Neuronal stem cell (in vitro differentiated cells): ENCODE measurements at regions not wholly inside any gene's neighbourhood (a gene's known extent, or its start where the extent isn't known, plus 50 kb on each side); places are given as distances from the start of the nearest gene placed in this dataset.

Experiments
- DNase-seq: peaks from one replicate; pipeline ENCODE4 v3.0.0-alpha.2; 2013; ENCODE audit warnings: low spot score
- H2AFZ ChIP-seq: one replicate; pipeline ENCODE4 v1.6.1; 2013; ENCODE audit warnings: mild to moderate bottlenecking, low read length, inconsistent platforms
- H2AK5ac ChIP-seq: 2 replicates; pipeline ENCODE4 v1.6.1; 2013; ENCODE audit warnings: low read depth, mild to moderate bottlenecking, inconsistent platforms, low read length, moderate library complexity, mixed read lengths
- H2BK120ac ChIP-seq: 2 replicates; pipeline ENCODE4 v1.6.1; 2013; ENCODE audit warnings: low read depth, mild to moderate bottlenecking, inconsistent platforms, low read length, moderate library complexity, mixed read lengths
- H2BK12ac ChIP-seq: one replicate; pipeline ENCODE4 v1.6.1; 2013; ENCODE audit warnings: low read length, inconsistent platforms
- H2BK15ac ChIP-seq: 2 replicates; pipeline ENCODE4 v1.6.1; 2013; ENCODE audit warnings: mild to moderate bottlenecking, low read length, inconsistent platforms, mixed read lengths
- H2BK5ac ChIP-seq: one replicate; pipeline ENCODE4 v1.6.1; 2013; ENCODE audit warnings: inconsistent platforms, mild to moderate bottlenecking, low read length, moderate library complexity
- H3K14ac ChIP-seq: one replicate; pipeline ENCODE4 v1.6.1; 2013; ENCODE audit warnings: low read length, inconsistent platforms
- H3K18ac ChIP-seq: 2 replicates; pipeline ENCODE4 v1.6.1; 2013; ENCODE audit warnings: low read length, inconsistent platforms
- H3K23ac ChIP-seq: 2 replicates; pipeline ENCODE4 v1.6.1; 2013; ENCODE audit warnings: low read depth, mild to moderate bottlenecking, mixed read lengths, low read length, inconsistent platforms; ENCODE audit not compliant: poor library complexity
- H3K27ac ChIP-seq: replicated peaks from 3 replicates; pipeline ENCODE4 v1.5.1; 2013; ENCODE audit warnings: low read length, inconsistent platforms
- H3K27me3 ChIP-seq, 3 experiments: 2 replicates each; pipeline ENCODE4 v1.6.1; 2013; ENCODE audit warnings: low read length in 3 of 3, mild to moderate bottlenecking in 2 of 3, inconsistent platforms in 1 of 3, low read depth in 1 of 3, mixed read lengths in 1 of 3, moderate library complexity in 1 of 3; ENCODE audit not compliant: control insufficient read depth in 3 of 3, insufficient read depth in 3 of 3
- H3K36me3 ChIP-seq, 2 donors: replicated peaks in 1 of 2; 2 replicates each; pipeline ENCODE4 v1.6.1; 2013; ENCODE audit warnings: low read length in 2 of 2; ENCODE audit not compliant: control insufficient read depth in 2 of 2, insufficient read depth in 2 of 2
- H3K4ac ChIP-seq: 2 replicates; pipeline ENCODE4 v1.6.1; 2013; ENCODE audit warnings: inconsistent platforms, mild to moderate bottlenecking, low read length, moderate library complexity
- H3K4me1 ChIP-seq, 2 donors: 1 replicate in 1 of 2; 2 replicates in 1 of 2; pipeline ENCODE4 v1.6.1; 2013; ENCODE audit warnings: low read length in 2 of 2, low read depth in 1 of 2; ENCODE audit not compliant: control insufficient read depth in 2 of 2, insufficient read depth in 1 of 2
- H3K4me2 ChIP-seq: one replicate; pipeline ENCODE4 v1.6.1; 2013; ENCODE audit warnings: mild to moderate bottlenecking, low read length, inconsistent platforms; ENCODE audit not compliant: insufficient read depth, poor library complexity, severe bottlenecking
- H3K4me3 ChIP-seq, 2 donors: 2 replicates each; pipeline ENCODE4 v1.5.1; 2013; ENCODE audit warnings: low read length in 2 of 2, mild to moderate bottlenecking in 2 of 2, inconsistent platforms in 1 of 2, moderate library complexity in 1 of 2
- H3K79me1 ChIP-seq: one replicate; pipeline ENCODE4 v1.6.1; 2013; ENCODE audit warnings: low read depth, mild to moderate bottlenecking, inconsistent platforms, low read length, moderate library complexity
- H3K9ac ChIP-seq: one replicate; pipeline ENCODE4 v1.6.1; 2013; ENCODE audit warnings: mild to moderate bottlenecking, low read depth, low read length, inconsistent platforms; ENCODE audit not compliant: poor library complexity
- H3K9me3 ChIP-seq, 2 donors: replicated peaks in 1 of 2; 2 replicates each; pipeline versions ENCODE3 to v1.6.1; 2013; ENCODE audit warnings: low read length in 2 of 2, mild to moderate bottlenecking in 2 of 2, inconsistent platforms in 1 of 2, low read depth in 1 of 2, mixed read lengths in 1 of 2, moderate library complexity in 1 of 2; ENCODE audit not compliant: control insufficient read depth in 2 of 2, insufficient read depth in 1 of 2
- H4K8ac ChIP-seq: one replicate; pipeline ENCODE4 v1.6.1; 2013; ENCODE audit warnings: low read depth, mild to moderate bottlenecking, inconsistent platforms, low read length, moderate library complexity
- H4K91ac ChIP-seq: one replicate; pipeline ENCODE4 v1.6.1; 2013; ENCODE audit warnings: low read length, low read depth, mild to moderate bottlenecking, inconsistent platforms; ENCODE audit not compliant: poor library complexity
- WGBS, 2 donors: extraction: QIAGEN DNeasy Blood & Tissue Kit; methylation state at CpG; one replicate each; pipeline ENCODE4 v1.1.7; 2013; ENCODE audit warnings: missing lambda C conversion rate in 2 of 2, mixed read lengths in 1 of 2; ENCODE audit not compliant: insufficient read length in 2 of 2, insufficient replicate concordance in 1 of 2; ENCODE audit errors: extremely low coverage in 2 of 2; 5-methylcytosine and 5-hydroxymethylcytosine counted together

- no peak overlapping the region for H3K4ac ChIP-seq
- no peak overlapping the region for H3K27ac ChIP-seq
- no peak overlapping the region for H4K91ac ChIP-seq
- H3K9ac ChIP-seq: no peak overlapping the region
- H3K4me2 ChIP-seq: no peak overlapping the region
- peak overlapping the region; percentile 35 for H2AFZ ChIP-seq
- no peaks in the 10 kb centered on the region for H3K27me3 ChIP-seq
- H3K4me3 ChIP-seq: no peak overlapping the region
- no peaks in the 10 kb centered on the region for H3K4me1 ChIP-seq
- no peaks in the 10 kb centered on the region for H3K9me3 ChIP-seq
- H2BK12ac ChIP-seq: no peak overlapping the region
- H3K79me1 ChIP-seq: no peaks in the 10 kb centered on the region
- no peaks in the 10 kb centered on the region for H3K36me3 ChIP-seq
- H2BK120ac ChIP-seq: no peak overlapping the region
- H2BK15ac ChIP-seq: no peak overlapping the region
- H2BK5ac ChIP-seq: no peak overlapping the region
- no peak overlapping the region for H3K18ac ChIP-seq
- no peak for DNase-seq
- WGBS, 2 donors: no CpG with 5 or more reads among the region's 1 CpG
- no peak overlapping the region for H3K23ac ChIP-seq
- H3K14ac ChIP-seq: no peak overlapping the region
- H4K8ac ChIP-seq: no peak overlapping the region
- no peak overlapping the region for H2AK5ac ChIP-seq
Observed at GRCh38 chr3:148546959-148547358, 150.7 kb upstream of the AGTR1 start.

DNA sequence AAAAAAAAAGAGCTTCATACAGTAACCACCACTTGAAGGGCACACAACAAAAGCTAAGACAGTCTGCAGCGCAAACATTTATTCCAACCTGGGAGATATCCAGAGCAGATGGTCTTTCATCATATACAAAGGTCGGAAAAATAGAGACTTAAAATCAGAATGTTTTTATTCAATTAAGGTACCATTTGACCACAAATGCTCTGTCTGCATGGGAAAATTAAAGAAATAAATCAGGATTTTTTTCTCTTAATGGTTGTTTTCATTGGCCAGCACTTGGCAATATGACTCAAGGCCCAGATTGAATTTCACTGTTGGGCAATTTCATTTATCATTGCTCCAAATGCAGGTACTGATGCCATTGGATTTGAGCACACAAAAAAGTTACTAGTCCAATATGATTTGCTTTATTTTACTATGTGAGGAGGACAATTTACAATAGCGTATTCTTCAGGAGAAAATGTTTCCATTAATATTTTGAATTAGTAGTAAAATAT lies 145.9 kb upstream of the AGTR1 start:
- no peak overlapping the region for H4K91ac ChIP-seq
- no peak for DNase-seq
- no CpG with 5 or more reads among the region's 3 CpGs for WGBS, 2 donors

DNA sequence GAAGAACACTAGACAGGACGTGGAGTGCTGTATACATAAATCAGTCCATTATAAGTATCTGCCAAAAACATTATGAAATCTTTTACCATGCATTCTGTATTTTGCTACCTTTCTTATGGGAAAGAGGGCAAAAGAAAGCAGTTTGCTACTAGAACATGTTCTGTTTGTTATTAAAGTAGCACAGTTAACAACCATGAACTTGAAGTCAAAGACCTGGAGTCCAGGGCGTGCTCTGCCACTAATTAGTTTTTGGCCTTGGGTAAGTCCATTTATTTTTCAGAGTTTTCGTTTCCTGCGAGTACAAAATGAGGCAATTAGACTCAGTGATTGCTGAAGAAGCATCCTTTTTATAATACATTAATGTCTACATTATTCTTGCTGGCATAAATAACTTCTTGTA lies 143.3 kb upstream of the AGTR1 start:
- Histone ChIP-seq H2AFZ (peak overlapping the region; percentile 31), H3K14ac (no peak overlapping the region), H4K8ac (no peak overlapping the region), H3K4me1 (no peaks in the 10 kb centered on the region), H3K23ac (no peak overlapping the region), H3K9me3 (no peaks in the 10 kb centered on the region), H3K9ac (no peak overlapping the region), H2AK5ac (no peak overlapping the region), H3K27me3 (no peaks in the 10 kb centered on the region), H2BK15ac (no peak overlapping the region), H3K4me2 (no peak overlapping the region), H3K18ac (no peak overlapping the region), H3K27ac (no peak overlapping the region), H2BK5ac (no peak overlapping the region), H3K4me3 (no peak overlapping the region), H2BK120ac (no peak overlapping the region), H2BK12ac (no peak overlapping the region), H3K4ac (no peak overlapping the region), H4K91ac (no peak overlapping the region), H3K79me1 (no peaks in the 10 kb centered on the region), H3K36me3 (no peaks in the 10 kb centered on the region)
- DNase-seq: no peak
- WGBS, 2 donors: no CpG with 5 or more reads among the region's 4 CpGs

More for the DNA sequence above, 145.9 kb upstream of the AGTR1 start:
- no peaks in the 10 kb centered on the region for H3K9me3 ChIP-seq
- no peak overlapping the region for H3K4me2 ChIP-seq
- H2BK12ac ChIP-seq: no peak overlapping the region
- no peaks in the 10 kb centered on the region for H3K27me3 ChIP-seq
- no peak overlapping the region for H2BK5ac ChIP-seq
- no peak overlapping the region for H3K27ac ChIP-seq
- H3K9ac ChIP-seq: no peak overlapping the region
- no peak overlapping the region for H2BK120ac ChIP-seq
- H4K8ac ChIP-seq: no peak overlapping the region
- no peak overlapping the region for H2AFZ ChIP-seq
- no peaks in the 10 kb centered on the region for H3K36me3 ChIP-seq
- no peak overlapping the region for H3K18ac ChIP-seq
- no peak overlapping the region for H2BK15ac ChIP-seq
- H3K14ac ChIP-seq: no peak overlapping the region
- H3K4me1 ChIP-seq: no peaks in the 10 kb centered on the region
- no peak overlapping the region for H2AK5ac ChIP-seq
- no peak overlapping the region for H3K4me3 ChIP-seq
- no peak overlapping the region for H3K23ac ChIP-seq
- H3K4ac ChIP-seq: no peak overlapping the region
- no peaks in the 10 kb centered on the region for H3K79me1 ChIP-seq

DNA sequence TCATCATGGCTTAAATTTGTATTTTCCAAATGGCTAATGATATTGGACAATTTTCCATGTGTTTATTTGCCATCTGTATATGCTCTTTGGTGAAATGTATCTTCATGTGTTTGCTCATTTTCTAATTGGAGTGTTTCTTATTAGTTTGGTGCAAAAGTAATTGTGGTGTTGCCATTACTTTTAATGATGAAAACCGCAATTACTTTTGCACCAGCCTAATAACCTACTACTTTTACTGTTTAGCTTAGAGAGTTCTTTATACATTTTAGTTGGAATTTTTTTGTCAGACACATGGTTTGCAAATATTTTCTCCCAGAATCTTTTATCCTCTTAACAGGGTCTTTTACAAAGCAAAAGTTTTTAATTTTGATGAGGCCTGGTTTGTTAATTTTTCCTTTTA lies 141.0 kb upstream of the AGTR1 start:
- Histone ChIP-seq H3K4me2 (no peak overlapping the region), H3K9ac (no peak overlapping the region), H3K23ac (no peak overlapping the region), H2BK12ac (no peak overlapping the region), H3K27me3 (no peaks in the 10 kb centered on the region), H2AFZ (no peak overlapping the region), H4K8ac (no peak overlapping the region), H3K79me1 (no peaks in the 10 kb centered on the region), H3K14ac (no peak overlapping the region), H3K36me3 (no peaks in the 10 kb centered on the region), H2AK5ac (no peak overlapping the region), H3K18ac (no peak overlapping the region), H2BK120ac (no peak overlapping the region), H3K27ac (no peak overlapping the region), H3K9me3 (no peaks in the 10 kb centered on the region), H3K4me3 (no peak overlapping the region), H3K4me1 (no peaks in the 10 kb centered on the region), H2BK15ac (no peak overlapping the region), H3K4ac (no peak overlapping the region), H2BK5ac (no peak overlapping the region), H4K91ac (no peak overlapping the region)
- DNase-seq: no peak
- WGBS, 2 donors: no CpG with 5 or more reads among the region's 1 CpG
